ENCODE measurements at regions not wholly inside any gene's neighbourhood (a gene's known extent, or its start where the extent isn't known, plus 50 kb on each side); places are given as distances from the start of the nearest gene placed in this dataset.
A peak's percentile ranks its signal among the peaks of the same experiment; 100 is the strongest.

DNA sequence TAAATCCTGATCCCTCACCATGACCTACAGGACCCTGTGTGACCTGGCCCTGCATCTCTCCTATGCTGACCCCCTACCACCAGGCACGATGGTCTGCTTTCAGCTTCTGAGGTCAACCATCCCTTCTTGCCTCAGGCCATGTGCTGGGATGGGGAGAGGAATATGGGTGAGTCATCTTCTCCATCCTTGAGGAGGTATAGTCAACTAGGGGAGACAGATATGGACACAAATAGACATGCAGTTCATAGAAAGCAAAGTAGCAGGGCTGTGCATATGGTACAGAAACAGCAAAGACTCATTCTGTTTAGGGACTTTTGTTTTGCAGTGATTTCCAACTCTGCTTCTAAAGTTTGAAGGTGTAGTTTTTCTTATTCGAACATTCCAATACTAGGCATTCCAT is 250.8 kb upstream of the FGGY start:
- Histone ChIP-seq H3K4me3 (no peak overlapping the region), H3K27ac (no peak overlapping the region), H3K36me3 (no peaks in the 10 kb centered on the region), H3K4me1 (peaks cover 0 to 23% (median 8%) of the 10 kb centered on the region in 4 donors), H3K27me3 (no peaks in the 10 kb centered on the region), H3K9me3 (no peaks in the 10 kb centered on the region)
- WGBS (ENCODE audit: insufficient coverage, low coverage, low lambda C conversion rate, missing lambda C conversion rate), result 83% methylated on average over 1 of the region's 2 CpGs
- intact Hi-C loops (cut with DNase I), result loop anchor here in 1 of 2 donors (10.0 kb wide), 1 partner anchor 151 kb away; no protein-coding TSS in a partner anchor
- TF ChIP-seq, protein P1, sequence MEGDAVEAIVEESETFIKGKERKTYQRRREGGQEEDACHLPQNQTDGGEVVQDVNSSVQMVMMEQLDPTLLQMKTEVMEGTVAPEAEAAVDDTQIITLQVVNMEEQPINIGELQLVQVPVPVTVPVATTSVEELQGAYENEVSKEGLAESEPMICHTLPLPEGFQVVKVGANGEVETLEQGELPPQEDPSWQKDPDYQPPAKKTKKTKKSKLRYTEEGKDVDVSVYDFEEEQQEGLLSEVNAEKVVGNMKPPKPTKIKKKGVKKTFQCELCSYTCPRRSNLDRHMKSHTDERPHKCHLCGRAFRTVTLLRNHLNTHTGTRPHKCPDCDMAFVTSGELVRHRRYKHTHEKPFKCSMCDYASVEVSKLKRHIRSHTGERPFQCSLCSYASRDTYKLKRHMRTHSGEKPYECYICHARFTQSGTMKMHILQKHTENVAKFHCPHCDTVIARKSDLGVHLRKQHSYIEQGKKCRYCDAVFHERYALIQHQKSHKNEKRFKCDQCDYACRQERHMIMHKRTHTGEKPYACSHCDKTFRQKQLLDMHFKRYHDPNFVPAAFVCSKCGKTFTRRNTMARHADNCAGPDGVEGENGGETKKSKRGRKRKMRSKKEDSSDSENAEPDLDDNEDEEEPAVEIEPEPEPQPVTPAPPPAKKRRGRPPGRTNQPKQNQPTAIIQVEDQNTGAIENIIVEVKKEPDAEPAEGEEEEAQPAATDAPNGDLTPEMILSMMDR (IDR thresholded peaks at IDR 0.05), result no peak
- TF ChIP-seq POLR2A (IDR thresholded peaks at IDR 0.05), result no peak
- ATAC-seq, result no peak
- DNase-seq, result no peak

DNA sequence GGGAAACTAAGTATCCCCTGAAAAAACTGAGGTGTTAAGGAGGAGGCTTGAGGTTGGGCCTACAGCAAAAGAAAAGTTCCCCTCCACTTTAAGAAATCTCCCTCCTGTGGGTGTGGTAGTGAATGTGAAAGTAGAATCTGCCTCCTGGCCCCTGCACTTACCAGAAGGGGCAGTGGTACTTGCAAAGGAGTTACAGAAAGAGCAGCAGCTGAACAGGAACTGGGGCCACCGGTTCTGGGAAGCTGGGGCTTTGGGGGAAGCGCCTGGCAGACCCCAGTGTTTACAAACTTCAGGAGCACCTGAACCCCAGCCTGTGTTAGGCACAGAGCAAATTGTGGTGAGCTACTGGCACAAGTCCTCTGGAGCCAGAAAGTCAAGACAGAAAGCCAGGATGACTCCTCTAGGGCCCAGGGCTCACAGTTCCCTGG is 250.2 kb upstream of the FGGY start:
- 28% methylated on average over 2 of the region's 2 CpGs for WGBS (ENCODE audit: insufficient coverage, low coverage, low lambda C conversion rate, missing lambda C conversion rate)
- Histone ChIP-seq H3K27me3 (no peaks in the 10 kb centered on the region), H3K9me3 (no peaks in the 10 kb centered on the region), H3K4me3 (no peak overlapping the region), H3K27ac (no peak overlapping the region), H3K36me3 (no peaks in the 10 kb centered on the region), H3K4me1 (peaks cover 0 to 25% (median 8%) of the 10 kb centered on the region in 4 donors)
- no peak for TF ChIP-seq POLR2A (IDR thresholded peaks at IDR 0.05)
- TF ChIP-seq, protein P1 (IDR thresholded peaks at IDR 0.05), result no peak
- intact Hi-C loops (cut with DNase I), result loop anchor here in 1 of 2 donors (10.0 kb wide), 1 partner anchor 152 kb away; no protein-coding TSS in a partner anchor
- DNase-seq, result no peak
- ATAC-seq, result peak in 2 of 4 donors; percentile 17 to 26

DNA sequence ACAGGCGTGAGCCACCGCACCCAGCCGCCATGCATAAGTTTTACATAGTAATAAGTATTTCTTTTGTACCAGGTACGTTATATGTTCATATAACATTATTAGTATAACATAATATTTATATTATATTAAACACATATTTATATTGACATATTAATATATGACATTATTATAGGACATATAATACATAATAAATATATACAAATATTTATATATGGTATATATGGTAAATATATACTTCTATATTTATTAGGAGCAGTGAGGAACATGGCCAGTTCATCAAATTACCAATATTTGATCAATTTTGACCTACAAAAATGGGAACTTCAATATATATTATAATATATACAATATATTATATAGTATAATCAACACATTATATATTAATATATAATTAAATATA is 245.9 kb upstream of the FGGY start:
- no peaks in the 10 kb centered on the region for H3K36me3 ChIP-seq
- WGBS (ENCODE audit: insufficient coverage, low coverage, low lambda C conversion rate, missing lambda C conversion rate), result 60% methylated on average over 4 of the region's 4 CpGs
- H3K4me1 ChIP-seq, result peaks cover 0 to 16% (median 2%) of the 10 kb centered on the region in 4 donors
- TF ChIP-seq, protein P1 (IDR thresholded peaks at IDR 0.05), result no peak
- TF ChIP-seq POLR2A (IDR thresholded peaks at IDR 0.05), result no peak
- DNase-seq, result no peak
- intact Hi-C loops (cut with DNase I), result no loop called here
- no peak overlapping the region for H3K27ac ChIP-seq
- H3K9me3 ChIP-seq, result no peaks in the 10 kb centered on the region
- H3K27me3 ChIP-seq, result no peaks in the 10 kb centered on the region
- no peak for ATAC-seq
- no peak overlapping the region for H3K4me3 ChIP-seq

DNA sequence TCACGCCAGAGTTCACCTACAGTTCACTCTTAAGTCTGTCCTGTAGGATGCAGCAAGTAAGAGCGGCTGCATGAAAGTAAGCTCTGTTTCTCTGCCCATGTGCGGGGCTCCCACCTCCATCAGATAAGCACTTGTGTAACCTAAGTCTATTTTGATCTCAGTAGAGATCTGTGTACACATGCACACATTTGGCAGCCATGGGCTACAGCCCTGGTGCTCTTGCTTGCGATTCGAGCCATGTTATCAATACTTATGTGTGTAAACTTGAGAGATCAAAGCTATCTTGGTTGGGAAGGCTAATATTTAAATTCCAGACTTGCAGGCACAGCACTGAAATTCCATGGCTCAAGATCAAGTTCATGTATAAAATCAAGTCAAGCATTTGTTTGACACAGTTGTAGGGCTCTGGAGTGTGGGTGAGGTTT is 244.7 kb upstream of the FGGY start:
- no peak overlapping the region for H3K4me3 ChIP-seq
- no peaks in the 10 kb centered on the region for H3K36me3 ChIP-seq
- H3K27me3 ChIP-seq, result no peaks in the 10 kb centered on the region
- ATAC-seq (peak; percentile 84 to 93 (median 91)), DNase-seq (peak; percentile 62 to 84 (median 72))
- peaks cover 0 to 21% (median 4%) of the 10 kb centered on the region in 4 donors for H3K4me1 ChIP-seq
- peak overlapping the region in 1 of 3 donors; percentile 52 for H3K27ac ChIP-seq
- TF ChIP-seq, protein P1 (IDR thresholded peaks at IDR 0.05), result no peak
- no peak for TF ChIP-seq POLR2A (IDR thresholded peaks at IDR 0.05)
- no peaks in the 10 kb centered on the region for H3K9me3 ChIP-seq
- 29% methylated on average over 5 of the region's 5 CpGs for WGBS (ENCODE audit: insufficient coverage, low coverage, low lambda C conversion rate, missing lambda C conversion rate)
- intact Hi-C loops (cut with DNase I), result no loop called here
